Stomach (tissue), 4 donors: ENCODE measurements at regions not wholly inside any gene's neighbourhood (a gene's known extent, or its start where the extent isn't known, plus 50 kb on each side); places are given as distances from the start of the nearest gene placed in this dataset.

ENCODE experiments used
- EP300 ChIP-seq: sonication (generic); formaldehyde crosslinking; IDR thresholded peaks from one replicate; pipeline ENCODE4 v1.6.1; 2017; ENCODE audit warnings: antibody characterized with exemption
- POLR2A ChIP-seq, 4 donors: fragments of 450-650 bp; IDR thresholded peaks; one replicate each; pipeline ENCODE4 v1.6.1; 2016; ENCODE audit warnings: antibody characterized with exemption in 4 of 4, control low read depth in 2 of 4, mild to moderate bottlenecking in 1 of 4, moderate library complexity in 1 of 4
- TF ChIP-seq, protein P1 (sequence below), 7 experiments: fragments of 450-650 bp in 4 of 7; fragments of 200-600 bp in 3 of 7; sonication (generic) in 3 of 7; IDR thresholded peaks; one replicate each; pipeline ENCODE4 v1.5.1; 2016 to 2019; ENCODE audit warnings: antibody characterized with exemption in 7 of 7, control low read depth in 2 of 7, mild to moderate bottlenecking in 1 of 7

DNA sequence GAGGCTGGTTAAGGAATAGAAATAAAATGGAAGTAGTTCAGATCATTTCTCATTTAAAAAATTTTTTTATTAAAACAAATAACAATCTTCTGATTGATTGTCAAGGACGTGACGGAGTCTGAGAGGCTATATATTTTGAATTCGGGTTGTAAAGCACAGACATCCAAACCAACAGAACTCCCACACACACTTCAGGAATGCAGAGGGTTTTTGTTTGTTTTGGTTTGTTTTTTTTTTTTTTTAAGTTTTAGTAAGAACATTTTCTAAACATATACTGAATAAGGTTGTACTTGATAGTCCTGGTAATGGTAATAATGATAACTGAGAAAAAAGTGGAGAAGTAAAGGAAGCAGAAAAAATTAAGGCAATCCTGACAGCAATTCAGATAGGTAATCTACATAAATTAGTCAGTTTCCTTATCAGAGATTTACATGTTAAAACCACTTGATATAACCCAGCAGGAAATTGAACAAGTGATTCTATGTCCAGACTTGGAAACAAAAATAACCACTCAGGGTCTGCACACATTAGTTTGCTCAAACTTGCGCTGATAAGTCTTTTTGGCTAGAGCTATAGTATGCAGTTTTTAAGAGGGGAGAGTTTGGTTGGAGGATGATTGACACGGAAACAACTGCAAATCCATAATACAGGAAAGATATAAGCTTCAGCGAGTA, 51.5 kb upstream of the CTAGE1 start:
- TF ChIP-seq, protein P1, sequence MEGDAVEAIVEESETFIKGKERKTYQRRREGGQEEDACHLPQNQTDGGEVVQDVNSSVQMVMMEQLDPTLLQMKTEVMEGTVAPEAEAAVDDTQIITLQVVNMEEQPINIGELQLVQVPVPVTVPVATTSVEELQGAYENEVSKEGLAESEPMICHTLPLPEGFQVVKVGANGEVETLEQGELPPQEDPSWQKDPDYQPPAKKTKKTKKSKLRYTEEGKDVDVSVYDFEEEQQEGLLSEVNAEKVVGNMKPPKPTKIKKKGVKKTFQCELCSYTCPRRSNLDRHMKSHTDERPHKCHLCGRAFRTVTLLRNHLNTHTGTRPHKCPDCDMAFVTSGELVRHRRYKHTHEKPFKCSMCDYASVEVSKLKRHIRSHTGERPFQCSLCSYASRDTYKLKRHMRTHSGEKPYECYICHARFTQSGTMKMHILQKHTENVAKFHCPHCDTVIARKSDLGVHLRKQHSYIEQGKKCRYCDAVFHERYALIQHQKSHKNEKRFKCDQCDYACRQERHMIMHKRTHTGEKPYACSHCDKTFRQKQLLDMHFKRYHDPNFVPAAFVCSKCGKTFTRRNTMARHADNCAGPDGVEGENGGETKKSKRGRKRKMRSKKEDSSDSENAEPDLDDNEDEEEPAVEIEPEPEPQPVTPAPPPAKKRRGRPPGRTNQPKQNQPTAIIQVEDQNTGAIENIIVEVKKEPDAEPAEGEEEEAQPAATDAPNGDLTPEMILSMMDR (IDR thresholded peaks at IDR 0.05), result no peak
- TF ChIP-seq POLR2A (IDR thresholded peaks at IDR 0.05), result no peak
- TF ChIP-seq EP300, result no peak
